Caco-2 (cell line): ENCODE measurements at regions not wholly inside any gene's neighbourhood (a gene's known extent, or its start where the extent isn't known, plus 50 kb on each side); places are given as distances from the start of the nearest gene placed in this dataset.

Source experiments
- BruUV-seq: library from RNA; stranded (reverse); fragments of 400-500 nt; replicated peaks from 2 replicates; lab custom pipeline; 2021; lab: Mats Ljungman, UMichigan
- CTCF ChIA-PET: fragments of 300-600 bp; sonication (Branson Sonifier 250); formaldehyde crosslinking; loops from one replicate; lab custom pipeline; 2022; ENCODE audit warnings: antibody characterized with exemption; lab: Charles Lee
- POLR2A ChIA-PET: fragments of 300-600 bp; sonication (Branson Sonifier 250); formaldehyde crosslinking; loops from one replicate; lab custom pipeline; 2022; ENCODE audit warnings: antibody characterized with exemption; lab: Charles Lee
- DNase-seq, 2 experiments: peaks; one replicate each; pipeline versions ENCODE4 v3.0.0 to v3.0.0-alpha.2; 2020 to 2022
- H3K27me3 ChIP-seq: replicated peaks from 2 replicates; pipeline ENCODE4 v1.6.0; 2011; ENCODE audit warnings: low read length; ENCODE audit not compliant: control insufficient read depth, insufficient read depth
- H3K36me3 ChIP-seq: 2 replicates; pipeline ENCODE4 v1.5.1; 2011; ENCODE audit warnings: low read length; ENCODE audit not compliant: control insufficient read depth, insufficient read depth
- H3K4me1 ChIP-seq: fragments of 250-450 bp; sonication (Bioruptor Pico); 2 replicates; pipeline ENCODE4 v1.5.1; 2020; ENCODE audit warnings: mild to moderate bottlenecking
- H3K4me3 ChIP-seq: 2 replicates; pipeline ENCODE4 v1.5.1; 2011; ENCODE audit warnings: low read depth, mild to moderate bottlenecking, control low read depth, low read length
- H3K9me3 ChIP-seq: fragments of 250-450 bp; sonication (Bioruptor Pico); 2 replicates; pipeline ENCODE4 v1.5.1; 2020; ENCODE audit warnings: mild to moderate bottlenecking, moderate library complexity
- H3K27ac Mint-ChIP-seq: one replicate; pipeline ENCODE4 v1.8.0; 2022; ENCODE audit warnings: mixed read lengths; ENCODE audit not compliant: unreplicated experiment
- H3K27me3 Mint-ChIP-seq: one replicate; pipeline ENCODE4 v1.8.0; 2022; ENCODE audit warnings: mixed read lengths; ENCODE audit not compliant: insufficient read depth, unreplicated experiment
- H3K36me3 Mint-ChIP-seq: one replicate; pipeline ENCODE4 v1.8.0; 2022; ENCODE audit warnings: mild to moderate bottlenecking, mixed read lengths; ENCODE audit not compliant: insufficient read depth, unreplicated experiment
- H3K4me1 Mint-ChIP-seq: one replicate; pipeline ENCODE4 v1.8.0; 2022; ENCODE audit warnings: low read depth, mixed read lengths; ENCODE audit not compliant: unreplicated experiment
- H3K4me3 Mint-ChIP-seq: one replicate; pipeline ENCODE4 v1.8.0; 2022; ENCODE audit warnings: mild to moderate bottlenecking, moderate library complexity, mixed read lengths; ENCODE audit not compliant: unreplicated experiment
- H3K9me3 Mint-ChIP-seq: one replicate; pipeline ENCODE4 v1.8.0; 2022; ENCODE audit warnings: mixed read lengths; ENCODE audit not compliant: unreplicated experiment
- CTCF ChIP-seq, 2 experiments: fragments of 200-600 bp in 1 of 2; IDR thresholded peaks; 1 replicate in 1 of 2; 2 replicates in 1 of 2; pipeline versions ENCODE4 v1.5.1 to v1.8.0; 2011 to 2022; ENCODE audit warnings: antibody characterized with exemption in 1 of 2, control low read depth in 1 of 2, inconsistent platforms in 1 of 2, low read depth in 1 of 2, low read length in 1 of 2, mild to moderate bottlenecking in 1 of 2, moderate library complexity in 1 of 2; ENCODE audit not compliant: insufficient read depth in 1 of 2, severe bottlenecking in 1 of 2, unreplicated experiment in 1 of 2
- intact Hi-C: fragments of 100-400 bp; cut with micrococcal nuclease; formaldehyde crosslinking; loops from one replicate; pipeline ENCODE4 v1.10.0; 2022; ENCODE audit not compliant: unreplicated experiment

DNA sequence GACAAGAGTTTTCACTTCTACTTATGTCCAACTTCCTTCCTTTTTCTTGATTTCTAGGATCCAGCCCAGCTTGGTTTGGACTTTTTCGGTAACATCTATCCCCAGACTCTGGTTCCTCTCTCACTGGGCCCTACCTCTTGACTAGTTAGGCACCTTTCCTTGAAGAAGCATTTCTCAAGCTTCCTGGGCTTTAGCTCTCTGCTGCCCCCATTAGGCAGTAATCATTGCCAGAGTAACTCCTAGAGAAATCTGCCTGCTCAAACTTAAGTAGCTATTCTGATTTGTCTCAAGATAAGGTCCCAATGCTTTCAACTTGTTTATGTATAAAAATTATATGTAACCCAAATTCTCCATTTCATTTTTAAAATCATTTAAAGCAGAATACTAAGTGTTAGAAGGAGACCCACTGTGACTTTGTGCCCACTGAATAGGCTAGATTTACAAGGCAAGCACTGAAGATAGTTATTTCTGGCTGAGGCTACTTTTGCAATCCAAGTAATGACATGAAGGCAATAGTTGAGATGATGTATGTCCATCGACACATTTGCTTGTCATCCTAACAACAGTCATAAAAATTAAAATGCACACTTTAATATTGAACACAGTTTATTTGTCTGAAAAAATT lies 275.0 kb upstream of the G2E3 start:
- no peak overlapping the region for H3K4me3 ChIP-seq
- peak; percentile 54 to 73 for TF ChIP-seq CTCF (IDR thresholded peaks at IDR 0.05; ENCODE audit: insufficient read depth in 1 of 2, low read depth in 1 of 2, low read length in 1 of 2, severe bottlenecking in 1 of 2, unreplicated experiment in 1 of 2)
- Mint-ChIP-seq H3K9me3 (no peaks in the 10 kb centered on the region), H3K27me3 (no peaks in the 10 kb centered on the region), H3K36me3 (no peaks in the 10 kb centered on the region), H3K4me3 (no peak overlapping the region), H3K4me1 (no peaks in the 10 kb centered on the region), H3K27ac (no peak overlapping the region)
- no TSS peak for BruUV-seq
- no peaks in the 10 kb centered on the region for H3K4me1 ChIP-seq
- POLR2A ChIA-PET: no interaction called here
- CTCF ChIA-PET: interaction anchor here (0.7 to 1.1 kb wide), 6 partner anchors 11 to 327 kb away, joined by 3 to 16 read pairs (median 4); no protein-coding TSS in a partner anchor
- H3K36me3 ChIP-seq: no peaks in the 10 kb centered on the region
- DNase-seq: peak; percentile 48 to 52
- no peaks in the 10 kb centered on the region for H3K27me3 ChIP-seq
- H3K9me3 ChIP-seq: no peaks in the 10 kb centered on the region; the same call in 1 of the 2 replicates
- intact Hi-C loops: no loop called here

DNA sequence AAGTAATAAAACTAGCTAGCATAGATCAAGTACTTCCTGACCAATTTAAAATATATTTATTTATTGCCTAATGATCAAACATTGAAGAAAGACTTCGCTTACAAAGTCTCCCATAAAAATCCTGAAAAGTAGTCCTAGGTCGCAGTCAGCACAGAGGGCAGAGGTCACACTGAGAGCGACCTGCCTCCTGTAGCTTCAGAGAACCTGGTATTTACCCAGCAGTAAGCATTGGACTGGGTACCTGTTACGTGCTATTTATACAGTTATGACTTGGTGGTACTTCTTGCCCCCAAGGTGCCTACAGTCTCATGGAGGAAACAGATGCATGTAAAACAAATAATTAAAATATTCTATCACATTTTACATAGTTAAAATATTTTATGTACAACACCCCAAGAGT lies 274.1 kb upstream of the G2E3 start:
- H3K36me3 ChIP-seq: no peaks in the 10 kb centered on the region
- no peaks in the 10 kb centered on the region for H3K36me3 Mint-ChIP-seq
- no TSS peak for BruUV-seq
- CTCF ChIA-PET: no interaction called here
- DNase-seq: no peak
- no peaks in the 10 kb centered on the region for H3K27me3 Mint-ChIP-seq
- no peaks in the 10 kb centered on the region for H3K4me1 Mint-ChIP-seq
- TF ChIP-seq CTCF (IDR thresholded peaks at IDR 0.05; ENCODE audit: insufficient read depth in 1 of 2, low read depth in 1 of 2, low read length in 1 of 2, severe bottlenecking in 1 of 2, unreplicated experiment in 1 of 2): no peak
- H3K4me1 ChIP-seq: no peaks in the 10 kb centered on the region
- H3K4me3 ChIP-seq: no peak overlapping the region
- POLR2A ChIA-PET: no interaction called here
- no peak overlapping the region for H3K4me3 Mint-ChIP-seq
- intact Hi-C loops: no loop called here
- no peaks in the 10 kb centered on the region; the same call in 1 of the 2 replicates for H3K9me3 ChIP-seq
- H3K27me3 ChIP-seq: no peaks in the 10 kb centered on the region
- no peaks in the 10 kb centered on the region for H3K9me3 Mint-ChIP-seq
- H3K27ac Mint-ChIP-seq: no peak overlapping the region

DNA sequence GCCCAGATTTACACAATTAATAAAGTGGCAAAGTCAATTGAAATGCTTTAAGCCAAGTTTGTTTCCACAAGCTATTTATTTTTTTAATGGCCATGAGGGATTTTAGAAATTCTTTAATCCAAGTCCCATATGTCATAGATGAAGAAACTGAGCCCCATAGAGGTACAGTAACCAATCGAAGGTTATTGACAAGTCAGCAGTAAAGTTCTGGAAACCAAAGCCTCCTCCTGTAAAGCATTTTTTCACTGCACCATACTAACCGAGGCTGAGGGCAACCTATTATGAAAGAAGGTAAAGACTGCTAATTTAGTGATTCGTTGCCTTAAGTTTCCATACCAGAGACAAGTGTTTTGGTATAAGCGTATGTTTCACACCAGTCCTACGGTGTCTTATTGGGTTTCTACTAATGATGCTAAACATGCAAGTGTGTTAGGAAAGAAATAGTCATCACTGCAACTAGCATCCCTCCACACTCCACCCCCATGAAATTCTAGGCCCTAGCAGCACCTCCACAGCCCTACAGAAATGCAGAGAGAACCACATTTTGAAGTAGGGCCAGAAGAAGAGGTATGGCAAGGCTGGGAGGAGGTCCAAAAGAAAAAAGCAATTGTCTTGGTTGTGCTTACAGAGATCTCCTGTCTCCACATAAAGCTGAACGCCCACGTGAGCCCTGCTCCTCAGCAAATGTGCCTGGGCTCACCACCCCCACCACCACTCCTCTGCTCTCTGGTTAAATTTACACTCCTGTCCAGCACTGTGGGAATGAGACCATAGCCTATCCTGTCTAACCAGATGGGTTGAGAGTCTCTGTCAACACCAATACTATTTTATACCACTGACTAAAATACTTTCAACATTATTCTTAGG lies 271.1 kb upstream of the G2E3 start:
- Histone ChIP-seq H3K27me3 (no peaks in the 10 kb centered on the region), H3K9me3 (no peaks in the 10 kb centered on the region), H3K4me3 (no peak overlapping the region), H3K4me1 (no peaks in the 10 kb centered on the region), H3K36me3 (no peaks in the 10 kb centered on the region)
- Mint-ChIP-seq H3K36me3 (no peaks in the 10 kb centered on the region), H3K27ac (no peak overlapping the region), H3K4me3 (no peak overlapping the region), H3K4me1 (no peaks in the 10 kb centered on the region), H3K9me3 (no peaks in the 10 kb centered on the region), H3K27me3 (no peaks in the 10 kb centered on the region)
- DNase-seq: no peak
- intact Hi-C loops: no loop called here
- no TSS peak for BruUV-seq
- ChIA-PET CTCF (no interaction called here), POLR2A (no interaction called here)
- no peak for TF ChIP-seq CTCF (IDR thresholded peaks at IDR 0.05; ENCODE audit: insufficient read depth in 1 of 2, low read depth in 1 of 2, low read length in 1 of 2, severe bottlenecking in 1 of 2, unreplicated experiment in 1 of 2)
